ENCODE measurements at regions not wholly inside any gene's neighbourhood (a gene's known extent, or its start where the extent isn't known, plus 50 kb on each side); places are given as distances from the start of the nearest gene placed in this dataset.
"Not testable (repeated sequence)": the region's sequence is repeated elsewhere in the genome, so short reads cannot be mapped to it uniquely, and the experiment has no call there.

GRCh38 chr1:245061808-245062207 is 93.0 kb upstream of the KIF26B start:
- not testable (repeated sequence) for DNase-seq

GRCh38 chr1:245060684-245061374 is 94.0 kb upstream of the KIF26B start:
- peak in 2 of 4 experiments; percentile 7 to 11 for DNase-seq

GRCh38 chr1:245059806-245060424 is 94.9 kb upstream of the KIF26B start:
- no peak for DNase-seq

GRCh38 chr1:245058882-245059281 is 95.9 kb upstream of the KIF26B start:
- no peak for DNase-seq

GRCh38 chr1:245058436-245058835 is 96.3 kb upstream of the KIF26B start:
- DNase-seq: no peak

- DNase-seq: peak; percentile 67 to 86 (median 80)
These were observed 97.9 kb upstream of the KIF26B start for GRCh38 chr1:245056913-245057312.

GRCh38 chr1:245056296-245056695 is 98.5 kb upstream of the KIF26B start:
- DNase-seq: not testable (repeated sequence)

- no peak for DNase-seq
These were observed 99.0 kb upstream of the KIF26B start for GRCh38 chr1:245055752-245056151.

- peak; percentile 78 to 89 (median 84) for DNase-seq
These were observed 100.1 kb upstream of the KIF26B start for GRCh38 chr1:245054507-245055270.

- DNase-seq: peak; percentile 86 to 94 (median 90)
These were observed 100.7 kb upstream of the KIF26B start for GRCh38 chr1:245054105-245054504.

- peak in 1 of 4 experiments; percentile 24 for DNase-seq
These were observed 102.5 kb upstream of the KIF26B start for GRCh38 chr1:245052258-245052657.

- peak; percentile 79 to 88 (median 86) for DNase-seq
These were observed 103.2 kb upstream of the KIF26B start for GRCh38 chr1:245051349-245052221.

GRCh38 chr1:245046769-245047168 is 108.0 kb upstream of the KIF26B start:
- no peak for DNase-seq

GRCh38 chr1:245046315-245046714 is 108.5 kb upstream of the KIF26B start:
- DNase-seq: no peak

- no peak for DNase-seq
These were observed 109.5 kb upstream of the KIF26B start for GRCh38 chr1:245045087-245045881.

GRCh38 chr1:245043611-245043940 is 111.2 kb upstream of the KIF26B start:
- no peak for DNase-seq

GRCh38 chr1:245041058-245041698 is 113.6 kb upstream of the KIF26B start:
- no peak for DNase-seq

GRCh38 chr1:245039196-245039595 is 115.6 kb upstream of the KIF26B start:
- DNase-seq: no peak

- DNase-seq: no peak
These were observed 118.7 kb upstream of the KIF26B start for GRCh38 chr1:245036102-245036501.

- no peak for DNase-seq
These were observed 123.7 kb upstream of the KIF26B start for GRCh38 chr1:245031041-245031440.

GRCh38 chr1:245026247-245026646 is 128.5 kb upstream of the KIF26B start:
- no peak for DNase-seq
